ENCODE measurements at regions not wholly inside any gene's neighbourhood (a gene's known extent, or its start where the extent isn't known, plus 50 kb on each side); places are given as distances from the start of the nearest gene placed in this dataset.

DNA sequence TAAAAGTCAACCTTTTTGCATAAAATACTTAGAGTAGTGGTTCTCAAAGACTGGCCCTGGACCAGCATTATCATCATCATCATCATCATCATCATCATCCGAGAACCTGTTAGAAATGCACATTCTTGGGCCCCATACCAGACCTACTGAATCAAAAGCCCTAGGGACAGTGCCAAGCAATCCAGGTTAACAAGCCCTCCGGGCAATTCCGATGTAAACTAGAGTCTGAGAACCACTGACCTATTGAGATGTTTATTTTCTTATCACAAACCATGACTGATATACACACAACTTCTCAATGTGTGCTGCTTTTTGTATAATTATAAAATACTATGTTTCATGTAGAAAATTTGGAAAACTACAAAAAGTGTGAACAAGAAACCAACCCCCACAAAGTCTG is 133.4 kb upstream of the GATB start:
- H3K27ac ChIP-seq = no peak overlapping the region
- TF ChIP-seq, protein P1, sequence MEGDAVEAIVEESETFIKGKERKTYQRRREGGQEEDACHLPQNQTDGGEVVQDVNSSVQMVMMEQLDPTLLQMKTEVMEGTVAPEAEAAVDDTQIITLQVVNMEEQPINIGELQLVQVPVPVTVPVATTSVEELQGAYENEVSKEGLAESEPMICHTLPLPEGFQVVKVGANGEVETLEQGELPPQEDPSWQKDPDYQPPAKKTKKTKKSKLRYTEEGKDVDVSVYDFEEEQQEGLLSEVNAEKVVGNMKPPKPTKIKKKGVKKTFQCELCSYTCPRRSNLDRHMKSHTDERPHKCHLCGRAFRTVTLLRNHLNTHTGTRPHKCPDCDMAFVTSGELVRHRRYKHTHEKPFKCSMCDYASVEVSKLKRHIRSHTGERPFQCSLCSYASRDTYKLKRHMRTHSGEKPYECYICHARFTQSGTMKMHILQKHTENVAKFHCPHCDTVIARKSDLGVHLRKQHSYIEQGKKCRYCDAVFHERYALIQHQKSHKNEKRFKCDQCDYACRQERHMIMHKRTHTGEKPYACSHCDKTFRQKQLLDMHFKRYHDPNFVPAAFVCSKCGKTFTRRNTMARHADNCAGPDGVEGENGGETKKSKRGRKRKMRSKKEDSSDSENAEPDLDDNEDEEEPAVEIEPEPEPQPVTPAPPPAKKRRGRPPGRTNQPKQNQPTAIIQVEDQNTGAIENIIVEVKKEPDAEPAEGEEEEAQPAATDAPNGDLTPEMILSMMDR (conservative IDR thresholded peaks at IDR 0.05) = no peak

GRCh38 chr4:151888367-151888866 is 127.6 kb upstream of the GATB start:
- TF ChIP-seq, protein P1 (conservative IDR thresholded peaks at IDR 0.05) = no peak
- no peak overlapping the region for H3K27ac ChIP-seq

- H3K27ac ChIP-seq = no peak overlapping the region
- TF ChIP-seq, protein P1 (conservative IDR thresholded peaks at IDR 0.05) = no peak
Measured at GRCh38 chr4:151887816-151888180, 127.0 kb upstream of the GATB start.

DNA sequence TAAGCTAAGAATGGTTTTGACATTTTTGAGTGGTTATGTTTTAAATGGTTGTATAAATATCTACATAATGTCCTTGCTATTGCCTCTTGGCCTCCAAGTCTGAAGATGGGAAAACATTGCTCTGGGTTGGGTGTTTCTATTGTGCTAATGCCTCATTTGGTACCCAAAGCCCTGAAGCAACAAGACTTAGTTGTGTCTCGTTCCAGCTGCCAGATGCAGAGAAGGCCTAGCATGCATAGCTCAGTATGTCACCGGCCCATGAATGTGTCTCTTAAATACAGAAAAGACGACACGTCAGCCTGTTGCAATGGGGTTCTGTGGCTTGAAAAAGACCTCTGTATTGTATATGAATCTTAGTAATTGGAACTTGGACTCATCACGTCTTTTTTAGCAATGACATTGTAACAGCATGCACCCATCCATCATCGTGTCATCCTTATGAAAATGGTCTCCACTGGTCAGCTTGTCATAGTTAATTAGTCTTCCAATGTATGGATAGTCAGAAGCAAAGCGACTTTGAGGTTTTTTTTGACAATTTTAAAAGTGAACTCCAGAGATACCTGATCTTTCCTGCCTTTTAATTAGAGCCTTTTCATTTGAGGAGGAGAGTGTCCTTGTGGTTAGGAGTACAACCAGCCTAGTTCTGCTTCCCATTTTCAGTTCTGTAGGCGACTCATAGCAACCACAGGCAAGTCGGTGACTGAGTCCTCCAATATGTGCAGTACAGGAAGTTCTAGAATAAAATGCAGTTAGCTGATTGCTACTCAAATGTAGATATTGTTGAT is 126.4 kb upstream of the GATB start:
- H3K27ac ChIP-seq = no peak overlapping the region
- TF ChIP-seq, protein P1 (conservative IDR thresholded peaks at IDR 0.05) = no peak

DNA sequence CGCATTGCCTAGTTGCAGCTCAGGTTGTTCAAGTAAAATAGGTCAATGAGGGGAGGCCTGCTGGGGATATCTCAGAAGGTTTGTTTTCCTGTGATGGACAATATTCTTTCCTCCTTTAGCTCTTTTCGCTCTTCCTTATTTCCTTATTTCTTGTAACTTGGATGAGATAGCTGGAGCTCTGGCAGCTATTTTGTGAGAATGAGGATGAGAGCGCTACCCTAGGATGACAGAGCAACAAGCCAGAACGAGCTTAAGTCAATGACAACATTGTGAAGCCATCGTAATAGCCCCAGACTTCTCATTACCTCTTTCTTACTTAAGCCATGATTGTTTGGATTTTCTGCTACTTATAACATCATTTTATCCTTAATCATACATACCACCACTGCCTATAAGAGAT is 124.3 kb upstream of the GATB start:
- TF ChIP-seq, protein P1 (conservative IDR thresholded peaks at IDR 0.05) = no peak
- H3K27ac ChIP-seq = no peak overlapping the region

DNA sequence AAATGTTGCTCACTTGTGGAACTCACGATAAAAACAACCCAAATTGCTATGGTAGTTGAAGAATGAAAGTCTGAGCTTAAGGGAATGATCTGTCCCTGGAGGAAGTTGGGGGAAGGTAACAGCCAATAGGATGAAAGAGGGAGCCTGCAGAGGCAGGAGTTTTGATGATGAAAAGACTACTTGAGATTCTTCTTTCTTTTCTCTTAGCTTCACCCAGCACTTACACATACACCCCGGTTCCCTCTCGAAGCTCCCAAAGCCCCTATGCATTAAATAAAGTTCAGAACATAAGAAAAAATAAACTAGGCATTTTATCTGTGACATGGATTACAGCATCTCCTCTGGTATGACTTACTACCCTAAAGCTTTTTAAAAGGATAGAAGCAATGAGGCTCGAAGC is 122.9 kb upstream of the GATB start:
- H3K27ac ChIP-seq = no peak overlapping the region
- TF ChIP-seq, protein P1 (conservative IDR thresholded peaks at IDR 0.05) = no peak

DNA sequence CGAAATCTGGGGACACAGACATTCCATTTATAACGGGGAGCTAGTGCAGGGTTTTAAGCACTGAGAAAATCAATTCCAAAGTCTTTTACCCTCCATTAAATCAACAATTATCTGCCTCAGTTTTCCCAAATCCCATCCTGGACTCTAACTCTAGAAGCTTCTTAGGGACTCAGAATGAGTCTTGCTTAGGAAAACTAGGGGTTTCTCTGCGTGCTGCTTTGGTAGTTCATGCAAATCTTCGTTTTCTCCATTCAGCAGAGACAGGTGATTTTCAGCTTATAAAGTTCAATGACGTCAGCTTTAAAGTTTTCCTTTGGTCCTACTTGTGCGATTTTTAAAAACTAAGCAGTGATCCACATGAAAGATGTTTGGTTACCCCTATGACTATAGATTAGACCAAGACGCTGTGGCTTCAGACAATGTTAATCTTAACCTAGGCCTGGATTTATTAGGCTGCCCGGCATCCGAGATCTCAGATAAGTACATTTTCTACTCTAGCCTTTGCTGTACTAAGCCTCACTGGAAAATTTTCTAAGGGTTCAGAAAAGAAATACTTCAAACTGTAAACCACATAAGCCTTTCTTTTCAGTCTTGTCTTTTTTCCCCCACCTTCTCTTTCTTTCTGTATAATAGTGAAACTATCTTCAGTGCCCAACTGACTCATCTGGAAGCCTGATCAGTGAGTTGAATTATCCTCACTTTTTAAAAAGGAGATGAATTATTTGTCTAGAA is 121.4 kb upstream of the GATB start:
- no peak overlapping the region for H3K27ac ChIP-seq
- TF ChIP-seq, protein P1 (conservative IDR thresholded peaks at IDR 0.05) = no peak
